Suppressor macrophage (primary cell): ENCODE measurements at regions not wholly inside any gene's neighbourhood (a gene's known extent, or its start where the extent isn't known, plus 50 kb on each side); places are given as distances from the start of the nearest gene placed in this dataset.
"Not testable (repeated sequence)": the region's sequence is repeated elsewhere in the genome, so short reads cannot be mapped to it uniquely, and the experiment has no call there.

Experiments
- DNase-seq, 4 experiments: peaks; one replicate each; pipeline ENCODE4 v3.0.0-alpha.2; 2020 to 2022

DNA sequence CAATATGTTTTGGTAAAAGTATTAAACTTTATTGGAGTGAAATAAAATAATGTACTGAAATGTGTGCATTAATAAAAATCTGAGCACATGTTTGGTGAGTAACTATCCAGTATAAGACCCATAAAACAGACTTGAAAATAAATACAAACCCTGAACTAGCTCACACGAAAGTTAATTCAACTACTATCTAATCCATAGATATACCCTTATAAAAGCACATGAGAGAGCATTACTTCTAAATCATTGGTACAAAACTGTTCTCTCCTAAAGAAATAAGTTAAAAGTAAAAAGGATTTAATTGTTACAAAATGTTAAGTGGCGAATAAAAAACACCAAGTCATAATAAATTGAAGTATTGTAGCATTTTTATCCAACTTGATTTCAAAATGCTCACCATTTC, 295.6 kb downstream of the PTPRC start:
- no peak for DNase-seq

DNA sequence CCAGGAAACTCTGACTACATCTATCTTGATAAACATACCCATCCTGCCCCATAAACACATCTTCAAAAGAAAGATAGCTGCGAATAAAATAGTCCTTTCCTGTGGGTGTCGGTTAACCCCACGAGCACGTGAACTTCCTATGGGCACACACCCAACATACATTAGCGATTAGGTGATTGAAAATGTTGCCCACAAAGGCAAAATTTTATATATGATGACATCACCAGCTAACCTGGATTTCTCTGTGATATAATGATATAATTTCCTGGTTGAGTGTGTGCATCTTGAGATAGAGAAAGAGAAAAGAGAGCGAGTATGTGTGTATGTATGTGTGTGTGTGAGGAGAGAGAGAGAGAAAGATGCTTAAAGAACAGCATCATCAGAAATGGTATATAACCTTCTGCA, 296.1 kb downstream of the PTPRC start:
- peak; percentile 19 to 40 (median 34) for DNase-seq

DNA sequence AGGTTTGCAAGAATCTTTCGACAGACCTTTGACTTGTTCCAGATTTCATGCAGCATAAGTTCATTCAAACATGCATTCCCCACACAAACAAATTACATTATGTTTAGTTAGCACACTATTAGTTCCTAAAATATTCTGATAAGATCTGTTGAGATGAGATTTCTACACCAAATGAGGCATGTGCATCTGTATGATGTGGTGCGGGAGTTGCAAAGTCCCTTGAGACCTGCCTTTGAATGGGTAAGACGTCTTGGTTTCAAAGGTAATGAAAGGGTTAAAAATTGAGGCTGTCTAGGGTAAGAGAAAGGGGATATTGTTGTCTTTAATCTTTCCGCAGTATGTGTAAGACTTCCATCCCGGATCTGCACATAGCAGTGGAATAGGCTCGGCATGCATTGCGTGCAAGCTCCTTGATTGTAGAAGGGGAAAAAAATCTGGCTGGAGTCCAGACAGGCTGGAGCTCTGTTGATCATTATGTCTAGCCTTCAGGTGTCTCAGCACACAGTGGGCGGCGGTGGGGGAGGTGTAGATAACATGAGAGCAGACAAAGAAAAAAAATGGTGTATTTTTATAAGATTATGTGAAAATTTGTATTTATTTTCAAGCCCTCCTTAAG, 296.6 kb downstream of the PTPRC start:
- peak; percentile 86 to 91 (median 88) for DNase-seq

DNA sequence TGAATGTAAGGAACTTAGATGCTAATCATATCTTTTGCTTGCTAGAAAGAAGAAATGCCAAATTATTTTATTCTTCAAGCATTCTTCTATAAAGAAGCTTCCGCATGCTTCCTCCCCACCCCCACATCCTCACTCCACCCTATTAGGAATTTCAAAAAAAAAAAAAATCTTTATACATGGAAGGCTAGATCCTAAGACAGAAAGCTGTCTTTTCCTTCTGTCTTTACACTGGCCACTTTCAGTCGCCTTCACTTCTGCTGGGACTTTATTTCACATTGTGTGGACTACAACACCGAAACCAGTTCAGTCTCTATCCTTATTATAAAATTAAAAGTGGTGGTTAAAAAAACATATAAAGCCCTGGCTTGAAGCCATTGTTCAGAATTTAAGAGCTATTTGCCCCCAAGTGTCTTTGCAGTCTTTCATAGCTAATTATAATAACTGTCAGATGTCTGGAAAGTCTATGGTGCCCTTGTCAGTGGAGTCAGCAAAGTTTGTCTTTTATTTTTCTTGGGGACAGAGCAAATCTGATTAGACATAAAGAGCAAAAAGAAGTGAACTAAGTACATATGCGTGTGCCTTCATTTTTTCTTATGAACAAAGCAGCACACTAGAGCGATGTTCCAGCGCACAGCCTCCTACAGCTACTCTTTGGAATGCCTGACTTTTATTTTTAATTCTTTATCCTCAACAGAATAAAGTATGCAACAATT, 297.7 kb downstream of the PTPRC start:
- peak; percentile 38 to 67 (median 54) for DNase-seq

DNA sequence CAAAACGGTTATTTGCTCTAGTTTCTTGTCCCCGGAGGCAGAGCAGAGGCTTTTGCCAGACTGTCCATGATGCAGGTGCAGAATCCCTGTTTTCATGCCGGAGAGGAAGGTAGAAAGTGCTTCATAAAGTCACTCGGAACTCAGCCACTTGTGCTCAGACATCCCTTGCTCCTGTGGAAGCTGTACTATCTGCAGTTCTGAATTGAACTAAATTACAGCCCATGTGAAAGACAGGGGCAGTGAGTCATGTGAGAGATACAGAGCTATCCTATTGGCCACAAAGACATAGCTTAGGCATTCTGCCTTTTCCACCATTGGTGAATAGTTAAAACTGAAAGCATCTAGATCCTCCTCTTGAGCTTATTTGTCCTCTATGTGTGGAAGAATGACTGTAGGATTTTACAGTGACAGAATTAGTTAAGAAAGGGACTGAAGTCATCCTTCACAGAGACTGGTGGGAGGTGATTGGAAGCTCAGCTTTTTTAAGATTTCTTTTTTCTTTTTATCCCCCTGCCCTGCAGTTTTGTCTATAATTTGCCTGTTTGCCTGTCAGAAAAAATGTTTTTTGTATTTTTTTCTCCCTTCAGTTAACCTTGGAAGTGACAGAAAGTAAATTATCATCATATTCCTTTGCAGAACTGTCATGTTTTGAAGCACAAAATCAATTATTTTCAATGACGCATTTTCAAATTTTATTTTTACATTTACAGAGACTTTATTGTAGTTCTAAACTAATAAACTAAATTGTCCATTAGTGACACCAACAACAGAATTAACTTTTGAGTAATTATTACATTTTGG, 298.6 kb downstream of the PTPRC start:
- DNase-seq = peak; percentile 82 to 97 (median 92)

DNA sequence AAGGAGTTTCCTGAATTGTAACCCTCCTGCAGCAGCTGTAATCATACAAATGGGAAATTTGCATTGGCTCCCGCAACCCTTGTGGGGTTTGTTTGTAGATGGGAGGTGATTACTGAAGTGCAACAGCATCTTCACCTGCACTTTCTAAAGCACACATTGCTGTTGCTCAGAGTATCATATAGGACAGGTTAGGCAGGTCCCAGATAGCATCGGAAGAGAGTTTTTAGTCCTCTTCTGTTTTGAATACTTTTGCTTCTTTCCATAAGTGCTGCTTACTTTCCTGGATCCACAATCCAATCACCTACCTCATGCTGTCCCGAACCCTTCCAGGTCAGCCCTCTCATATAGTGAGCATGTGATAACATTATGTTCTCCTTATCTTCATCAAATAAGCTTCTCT, 300.4 kb downstream of the PTPRC start:
- no peak for DNase-seq

DNA sequence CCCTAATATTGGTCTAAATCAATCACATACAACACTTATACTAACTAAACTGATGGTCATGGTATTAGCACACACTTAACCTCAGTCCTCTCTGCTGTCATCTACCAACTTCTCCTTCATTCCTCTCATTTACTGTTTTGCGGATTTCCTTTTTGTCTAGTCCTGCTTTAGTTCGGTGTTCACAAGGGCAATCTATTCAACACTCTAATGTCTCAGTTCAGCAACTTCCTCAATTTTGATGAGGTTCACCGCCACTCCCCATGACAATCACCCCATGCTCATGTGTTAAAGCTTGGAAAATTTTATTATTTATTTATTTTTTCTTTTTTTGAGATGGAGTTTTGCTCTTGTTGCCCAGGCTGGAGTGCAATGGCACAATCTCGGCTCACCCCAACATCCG, 301.1 kb downstream of the PTPRC start:
- peak in 3 of 4 experiments; percentile 40 to 56 (median 42) for DNase-seq

DNA sequence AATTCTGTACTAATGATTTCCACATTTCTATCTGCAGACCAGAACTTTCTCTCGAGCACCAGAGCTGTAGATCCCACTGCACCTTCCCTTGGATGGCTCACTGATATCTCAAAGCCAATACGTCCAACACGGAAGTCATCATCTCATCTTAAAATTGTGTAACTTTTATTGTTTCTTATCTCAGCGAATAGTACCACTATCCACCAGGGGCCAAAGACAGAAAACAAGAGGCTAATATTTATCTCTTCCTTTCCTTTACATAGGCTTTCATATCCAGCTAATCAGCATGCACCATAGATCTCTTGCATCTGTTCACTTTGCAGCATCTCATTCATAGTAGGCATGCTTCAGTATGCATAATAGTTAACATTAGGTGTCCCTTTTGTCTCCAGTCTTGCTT, 303.6 kb downstream of the PTPRC start:
- no peak for DNase-seq

DNA sequence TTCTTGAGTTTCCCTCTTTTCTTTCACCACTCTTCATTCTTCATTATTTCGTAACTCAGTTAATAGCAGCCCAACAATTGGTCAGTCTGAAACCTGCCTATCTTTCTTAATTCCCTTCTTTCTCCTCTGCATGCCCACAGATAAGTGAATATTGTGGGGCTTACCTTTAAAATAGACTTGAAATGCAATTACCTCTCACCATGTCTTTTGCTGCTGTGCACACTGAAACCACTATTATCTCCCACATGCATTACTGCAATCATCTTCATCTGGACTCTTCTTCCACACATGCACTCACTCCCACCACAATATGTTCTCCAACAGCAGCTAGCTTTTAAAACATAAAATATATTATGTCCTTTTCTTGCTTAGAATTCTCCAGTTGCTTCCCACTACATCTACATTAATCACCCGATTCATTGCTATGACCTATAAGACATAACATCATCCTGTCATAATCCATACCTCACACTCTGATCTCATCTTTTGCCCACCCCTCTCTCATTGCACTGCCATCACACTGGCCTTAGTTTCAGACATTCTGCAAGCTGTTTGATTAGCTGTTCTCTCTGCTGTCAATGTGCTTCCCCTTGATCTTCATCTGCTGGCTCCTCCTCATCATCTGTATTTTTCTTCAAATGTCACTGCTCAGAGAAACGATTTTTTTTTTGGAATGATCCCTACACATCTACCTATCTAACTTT, 304.8 kb downstream of the PTPRC start:
- DNase-seq = no peak

DNA sequence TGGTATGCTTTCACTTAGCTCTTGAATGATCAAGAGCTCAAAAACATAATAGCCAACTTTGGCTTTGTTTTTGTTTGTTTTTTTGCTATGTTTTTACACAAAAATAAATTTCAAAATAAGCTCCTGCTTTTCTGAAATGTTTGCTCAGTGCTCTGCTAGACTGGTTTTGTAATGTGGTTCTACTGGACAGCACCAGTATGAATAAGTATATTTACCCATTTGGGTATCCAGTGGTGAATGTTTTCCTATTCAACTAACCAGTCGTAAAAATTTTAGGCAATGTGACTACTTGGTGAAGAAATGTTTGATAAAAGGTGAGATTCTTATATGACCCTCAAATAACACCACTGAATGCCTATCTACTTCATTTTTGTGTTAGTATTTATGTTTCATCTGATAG, 308.6 kb downstream of the PTPRC start:
- DNase-seq = no peak

DNA sequence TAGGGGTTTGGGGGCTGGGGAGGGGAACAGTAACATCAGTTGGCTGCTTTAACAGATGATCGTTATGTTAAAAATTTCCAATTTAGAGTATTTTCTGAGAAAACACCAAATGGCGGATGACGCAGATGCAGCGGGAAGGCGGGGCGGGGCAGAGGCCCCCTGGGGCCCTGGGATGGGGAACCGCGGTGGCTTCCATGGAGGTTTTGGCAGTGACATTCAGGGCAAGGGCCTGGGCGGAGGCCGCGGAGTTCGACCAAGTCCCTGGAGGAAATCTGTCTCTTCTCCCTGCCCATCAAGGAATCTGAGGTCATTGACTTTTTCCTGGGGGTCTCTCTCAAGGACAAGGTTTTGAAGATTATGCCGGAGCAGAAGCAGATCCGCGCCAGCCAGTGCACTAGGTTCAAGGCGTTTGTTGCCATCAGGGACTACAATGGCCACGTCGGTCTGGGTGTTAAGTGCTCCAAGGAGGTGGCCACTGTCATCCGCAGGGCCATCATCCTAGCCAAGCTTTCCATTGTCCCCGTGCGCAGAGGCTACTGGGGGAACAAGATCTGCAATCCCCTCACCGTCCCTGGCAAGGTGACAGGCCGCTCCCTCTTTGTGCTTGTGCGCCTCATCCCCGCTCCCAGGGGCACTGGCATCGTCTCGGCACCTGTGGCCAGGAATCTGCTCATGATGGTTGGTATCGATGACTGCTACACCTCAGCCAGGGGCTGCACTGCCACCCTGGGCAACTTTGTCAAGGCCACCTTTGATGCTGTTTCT, 310.2 kb downstream of the PTPRC start:
- no peak for DNase-seq

DNA sequence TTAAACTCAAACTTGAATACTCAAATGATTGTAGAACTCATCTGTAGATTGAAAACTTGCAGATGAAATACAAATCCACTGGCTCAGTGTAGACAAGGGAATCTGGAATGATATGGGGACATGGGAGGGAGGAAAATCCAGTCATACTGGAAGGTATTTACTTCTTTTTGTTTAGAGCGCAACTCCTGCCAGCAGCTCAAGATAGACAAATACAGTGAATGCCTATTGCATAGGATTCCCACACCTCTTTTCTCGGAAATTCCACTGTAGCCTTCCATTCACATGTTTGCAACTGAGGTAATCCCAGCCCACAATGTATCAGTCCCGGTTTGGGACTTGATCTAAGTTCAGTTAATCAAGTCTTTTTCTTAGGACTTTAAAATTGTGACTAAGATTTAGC, 311.2 kb downstream of the PTPRC start:
- DNase-seq = no peak

DNA sequence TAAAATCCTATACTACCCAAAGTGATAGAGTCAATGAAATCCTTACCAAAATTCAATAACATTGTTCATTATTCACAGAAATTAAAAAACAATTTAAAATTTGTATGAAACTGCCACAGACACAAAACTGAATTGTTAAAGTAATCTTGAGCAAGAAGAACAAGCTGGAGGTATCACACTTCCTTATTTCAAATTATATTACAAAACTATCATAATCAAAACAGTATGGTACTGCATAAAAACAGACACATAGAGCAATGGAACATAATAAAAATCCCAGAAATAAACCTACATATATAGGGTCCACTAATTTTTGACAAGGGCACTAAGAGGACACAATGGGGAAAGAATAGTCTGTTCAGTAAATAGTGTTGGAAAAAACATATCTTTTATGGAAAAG, 316.2 kb downstream of the PTPRC start:
- DNase-seq = no peak

DNA sequence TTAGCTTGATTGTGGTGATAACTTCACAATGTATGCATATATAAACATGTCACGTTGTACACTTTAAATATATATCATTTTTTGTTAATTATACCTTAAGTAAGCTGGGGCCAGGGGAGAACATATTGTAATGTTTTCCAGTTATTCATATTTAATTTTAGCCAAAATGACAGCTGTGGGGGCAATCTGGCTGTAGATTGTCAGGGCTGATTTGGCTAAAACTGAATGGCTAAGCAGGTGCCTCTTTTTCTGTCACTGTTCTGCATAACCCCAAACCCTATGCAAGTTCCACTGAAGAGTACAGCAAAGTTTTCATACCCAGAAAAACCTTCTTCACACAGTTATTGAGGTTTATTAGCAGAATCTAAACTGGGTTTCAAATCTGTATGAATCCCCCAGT, 318.2 kb downstream of the PTPRC start:
- DNase-seq = no peak

DNA sequence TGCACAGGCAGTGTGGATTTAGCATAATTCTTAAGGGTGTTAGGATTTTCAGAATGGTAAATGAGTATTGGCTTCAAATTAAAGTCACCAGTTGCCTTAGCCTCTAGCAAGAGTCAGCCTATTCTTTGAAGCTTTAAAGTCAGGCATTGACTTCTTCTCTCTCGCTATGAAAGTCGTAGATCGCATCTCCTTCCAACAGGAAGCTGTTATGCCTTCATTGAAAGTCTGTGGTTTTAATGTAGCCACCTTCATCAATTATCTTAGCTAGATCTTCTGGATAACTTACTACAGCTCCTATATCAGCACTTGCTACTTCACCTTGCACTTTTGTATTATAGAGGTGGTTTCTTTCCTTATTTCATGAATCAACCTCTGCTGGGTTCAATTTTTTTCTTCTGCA, 320.2 kb downstream of the PTPRC start:
- DNase-seq = no peak

DNA sequence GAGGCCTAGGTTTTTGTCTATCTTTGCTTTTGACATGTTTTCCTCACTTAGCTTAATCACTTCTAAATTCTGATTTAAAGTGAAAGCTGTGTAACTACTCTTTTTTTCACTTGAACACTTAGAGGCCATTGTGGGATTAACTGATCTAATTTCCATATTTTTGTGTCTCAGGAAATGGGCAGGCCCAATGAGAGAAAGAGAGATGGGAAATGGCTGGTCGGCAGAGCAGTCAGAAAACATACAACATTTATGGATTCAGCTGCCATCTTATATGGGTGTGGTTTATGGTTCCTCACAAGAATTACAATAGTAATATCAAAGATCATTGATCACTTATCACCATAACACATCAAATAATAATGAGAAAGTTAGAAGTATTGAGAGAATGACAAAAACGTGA, 320.8 kb downstream of the PTPRC start:
- no peak for DNase-seq

DNA sequence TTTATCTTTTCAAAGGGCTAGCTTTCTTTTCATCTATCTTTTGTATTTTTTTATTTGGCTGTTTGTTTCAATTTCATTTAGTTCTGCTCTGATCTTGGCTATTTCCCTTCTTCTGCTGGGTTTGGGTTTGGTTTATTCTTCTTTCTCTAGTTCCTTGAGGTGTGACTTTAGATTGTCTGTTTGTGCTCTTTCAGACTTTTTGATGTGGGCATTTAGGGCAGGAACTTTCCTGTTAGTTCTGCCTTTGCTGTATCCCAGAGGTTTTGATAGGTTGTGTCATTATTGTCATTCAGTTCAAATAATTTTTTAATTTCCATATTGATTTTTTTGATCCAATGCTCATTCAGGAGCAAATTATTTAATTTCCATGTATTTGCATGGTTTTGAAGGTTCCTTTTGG, 325.0 kb downstream of the PTPRC start:
- DNase-seq = not testable (repeated sequence)

DNA sequence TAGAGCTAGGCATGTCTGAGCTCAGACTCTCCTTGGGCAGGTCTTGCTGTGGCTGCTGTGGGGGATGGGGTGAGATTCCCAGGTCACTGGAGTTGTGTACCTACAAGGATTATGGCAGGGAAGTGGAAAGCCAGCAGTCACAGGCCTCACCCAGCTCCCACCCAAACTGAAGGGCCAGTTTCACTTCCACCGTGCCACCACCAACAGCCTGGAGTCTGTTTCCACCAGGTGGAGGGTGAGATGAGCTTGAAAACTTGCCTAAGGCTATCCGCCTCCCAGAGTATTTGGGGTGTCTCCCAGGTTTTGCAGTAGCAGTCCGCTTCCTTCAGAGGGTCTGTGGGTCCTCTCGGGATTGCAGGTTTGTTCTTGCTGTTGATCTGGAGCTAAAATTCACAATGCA, 327.7 kb downstream of the PTPRC start:
- no peak for DNase-seq

DNA sequence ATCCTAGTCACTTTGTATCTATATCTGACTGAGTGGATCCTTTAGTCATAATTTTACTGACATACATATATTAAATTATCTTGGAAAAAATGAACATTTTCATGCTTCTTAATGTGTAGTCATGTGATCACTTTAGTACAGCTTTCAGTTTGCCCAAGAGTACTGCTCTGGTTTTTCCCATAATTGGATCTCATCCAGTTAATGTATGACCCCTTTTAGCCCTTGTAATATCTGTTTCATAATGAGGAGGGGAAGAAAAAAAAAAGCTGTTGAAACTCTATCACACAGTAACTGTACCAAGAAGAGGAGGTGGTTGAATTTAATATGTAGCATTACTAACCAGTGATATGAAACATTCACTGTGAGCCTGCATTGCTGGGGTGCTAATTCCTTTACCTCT, 328.7 kb downstream of the PTPRC start:
- peak in 2 of 4 experiments; percentile 12 to 14 for DNase-seq

DNA sequence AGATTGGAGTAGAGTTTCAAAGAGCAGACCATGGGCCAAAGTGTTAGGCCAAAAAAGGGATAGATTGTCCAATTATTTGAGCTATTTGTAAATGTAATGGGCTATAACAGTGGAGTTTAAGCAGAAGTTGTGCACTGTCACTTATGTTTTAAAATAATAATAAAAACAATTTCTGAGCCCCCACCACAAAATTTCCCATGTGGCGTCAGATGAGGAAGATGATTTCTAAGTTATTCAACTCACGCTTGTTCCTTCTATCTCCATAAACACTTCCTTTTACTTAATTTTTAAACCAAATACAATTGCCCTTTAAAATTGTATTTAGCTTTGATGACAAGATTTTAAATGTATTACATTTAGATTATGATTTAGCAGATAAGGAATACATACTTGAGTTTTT, 330.0 kb downstream of the PTPRC start:
- DNase-seq = peak; percentile 12 to 56 (median 23)

DNA sequence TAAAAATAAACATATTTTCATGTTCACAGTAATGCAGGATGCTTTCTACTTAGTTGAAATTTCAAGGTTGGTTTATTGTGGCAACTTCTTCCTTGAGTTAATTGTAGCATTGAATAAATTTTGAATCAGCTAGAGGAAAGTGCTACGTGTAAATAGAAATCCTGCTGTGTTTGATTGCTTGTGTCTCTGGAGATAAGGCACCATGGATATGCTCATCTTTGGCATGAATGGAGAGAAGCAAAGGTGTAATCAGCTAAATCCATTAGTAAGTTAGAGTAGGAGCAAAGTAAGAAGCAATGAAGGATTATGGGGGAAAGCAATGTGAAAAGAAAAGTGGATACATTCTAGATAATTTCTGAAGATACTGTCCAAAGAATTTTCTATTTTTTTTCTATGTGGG, 331.1 kb downstream of the PTPRC start:
- DNase-seq = no peak

DNA sequence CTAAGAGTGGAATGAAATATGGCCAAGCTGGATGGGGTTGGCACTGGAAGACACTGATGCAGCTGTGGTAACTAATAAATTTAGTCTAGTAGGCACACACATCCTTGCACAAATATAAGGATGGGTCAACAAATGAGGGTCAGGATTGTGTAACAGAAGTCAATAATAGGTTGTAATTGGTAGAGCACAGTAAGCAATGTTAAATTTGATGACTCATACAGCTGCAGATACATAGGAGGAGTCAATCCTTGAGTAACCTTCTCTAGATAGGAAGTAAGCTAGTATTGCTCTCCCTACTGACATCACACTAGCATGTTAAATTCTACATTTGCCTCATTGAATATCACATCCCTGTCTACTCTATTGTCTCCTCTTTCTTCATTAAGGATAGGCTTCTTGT, 332.1 kb downstream of the PTPRC start:
- peak; percentile 7 to 75 (median 45) for DNase-seq
